Cerebellar nuclear complex (tissue), 1 donor: ENCODE measurements at regions not wholly inside any gene's neighbourhood (a gene's known extent, or its start where the extent isn't known, plus 50 kb on each side); places are given as distances from the start of the nearest gene placed in this dataset.
"Not testable (repeated sequence)": the region's sequence is repeated elsewhere in the genome, so short reads cannot be mapped to it uniquely, and the experiment has no call there.

ENCODE experiments used
- DNase-seq, 2 experiments: peaks; one replicate each; lab custom pipeline; 2025; lab: John Stamatoyannopoulos, UW

DNA sequence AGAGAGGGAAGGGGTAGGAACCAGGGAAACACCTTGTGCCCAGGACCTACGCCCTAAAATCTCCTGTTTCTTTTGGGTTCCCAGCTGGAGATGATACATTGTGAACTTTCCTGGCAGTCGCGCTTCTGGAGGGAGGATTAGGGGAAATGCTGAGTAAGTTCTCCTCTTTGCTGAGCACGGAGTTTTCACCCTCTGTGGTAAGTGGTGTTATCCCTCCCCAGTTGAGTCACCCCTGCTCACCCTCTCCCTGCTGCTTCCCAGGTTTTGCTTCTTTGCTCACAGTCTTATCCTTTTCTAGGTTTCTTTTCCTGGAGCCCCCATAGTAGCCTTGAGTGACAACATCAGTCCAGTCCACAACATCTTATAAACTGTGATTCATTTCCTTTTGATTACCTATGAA is 789.1 kb downstream of the TMEM121 start:
- no peak for DNase-seq

DNA sequence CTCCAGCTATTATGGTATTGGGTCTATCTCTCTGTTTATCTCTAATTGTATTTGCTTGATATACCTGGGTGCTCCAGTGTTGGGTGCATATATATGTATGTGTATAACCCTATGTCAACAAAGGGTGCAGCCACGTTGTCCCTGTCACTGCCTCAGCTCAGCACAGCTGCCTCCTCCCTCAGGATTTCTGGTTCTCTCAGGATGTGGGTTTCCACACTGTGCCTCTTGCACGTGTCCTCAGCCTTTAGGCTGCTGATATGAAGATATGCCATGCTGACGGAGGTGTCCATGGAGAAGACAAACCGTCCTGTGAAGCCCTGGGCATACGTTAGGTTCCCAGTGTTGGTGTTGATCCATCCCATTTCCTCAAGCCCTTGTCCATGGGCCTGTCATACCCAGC is 791.2 kb downstream of the TMEM121 start:
- no peak for DNase-seq

DNA sequence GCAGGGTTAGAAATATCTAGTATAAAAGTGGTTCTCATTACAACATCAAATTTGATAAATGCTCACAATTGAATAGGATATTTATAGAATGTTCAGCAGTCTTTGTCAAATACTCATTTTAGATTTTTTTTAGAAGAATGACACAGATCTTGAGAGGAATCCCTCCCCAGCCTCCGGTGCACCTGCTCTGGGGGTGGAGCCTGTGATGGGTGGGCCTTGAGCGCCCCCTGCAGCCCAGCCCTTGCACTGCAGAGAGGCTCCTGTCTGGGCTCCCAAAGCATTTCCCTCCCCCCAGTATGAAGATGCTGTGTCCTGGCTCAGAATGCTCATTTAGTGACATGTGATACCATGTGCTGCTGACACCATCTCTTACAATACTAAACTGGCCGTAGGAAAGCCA is 792.3 kb downstream of the TMEM121 start:
- no peak for DNase-seq

GRCh38 chr14:106323970-106324369 is 797.6 kb downstream of the TMEM121 start:
- DNase-seq, result not testable (repeated sequence)

DNA sequence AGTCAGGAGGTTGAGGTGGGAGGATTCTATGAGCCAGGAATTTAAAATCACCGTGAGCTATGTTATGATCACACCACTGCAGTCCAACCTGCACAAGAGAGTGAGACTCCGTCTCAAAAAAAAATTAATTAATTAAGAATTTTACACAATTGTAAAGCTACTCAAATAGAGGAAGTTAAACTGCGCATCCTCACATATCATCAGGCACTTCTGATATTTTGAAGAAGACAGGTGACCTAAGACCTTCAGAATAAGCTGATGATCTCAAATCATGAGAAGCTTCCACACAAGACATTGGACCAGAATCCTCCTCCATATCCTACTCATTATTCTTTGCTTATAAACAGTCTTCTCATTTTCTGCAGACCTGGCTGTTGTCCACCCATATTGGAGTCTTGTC is 800.9 kb downstream of the TMEM121 start:
- DNase-seq, result no peak

DNA sequence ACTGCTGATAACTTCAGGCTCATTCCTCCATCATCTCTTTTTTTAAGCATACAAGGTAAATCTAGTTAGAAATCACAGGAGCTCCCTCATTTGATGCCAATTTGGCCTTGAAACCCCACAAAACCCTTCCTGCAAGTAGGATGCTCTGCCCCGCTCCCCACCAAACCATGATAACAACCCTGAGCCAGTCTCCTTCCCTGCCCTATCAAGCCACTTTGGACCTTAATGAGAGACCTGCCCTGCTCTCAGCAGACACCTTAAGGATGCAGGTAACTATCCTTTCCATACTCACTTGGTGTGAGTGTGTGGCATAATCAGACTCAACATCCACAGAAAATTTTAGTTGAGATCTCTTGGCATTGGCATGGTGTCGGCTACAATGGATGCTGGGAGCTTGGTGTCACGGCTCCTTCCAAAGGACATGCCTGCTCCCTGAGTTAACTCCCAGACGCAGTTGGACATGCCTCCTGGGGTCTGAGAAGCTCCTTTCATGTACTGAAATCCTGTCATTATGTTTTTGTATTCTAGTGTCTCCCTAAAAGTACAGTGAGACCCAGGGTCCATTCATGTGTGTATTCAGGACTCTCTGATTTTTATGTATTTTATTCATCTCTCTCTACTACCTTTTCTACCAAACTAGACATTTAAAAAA is 801.4 kb downstream of the TMEM121 start:
- DNase-seq, result not testable (repeated sequence)

- DNase-seq, result not testable (repeated sequence)
These were observed 802.9 kb downstream of the TMEM121 start for GRCh38 chr14:106329243-106329642.

GRCh38 chr14:106329987-106330774 is 803.8 kb downstream of the TMEM121 start:
- not testable (repeated sequence) for DNase-seq

GRCh38 chr14:106334428-106335109 is 808.2 kb downstream of the TMEM121 start:
- DNase-seq, result not testable (repeated sequence)

GRCh38 chr14:106335110-106335429 is 808.7 kb downstream of the TMEM121 start:
- DNase-seq, result not testable (repeated sequence)

DNA sequence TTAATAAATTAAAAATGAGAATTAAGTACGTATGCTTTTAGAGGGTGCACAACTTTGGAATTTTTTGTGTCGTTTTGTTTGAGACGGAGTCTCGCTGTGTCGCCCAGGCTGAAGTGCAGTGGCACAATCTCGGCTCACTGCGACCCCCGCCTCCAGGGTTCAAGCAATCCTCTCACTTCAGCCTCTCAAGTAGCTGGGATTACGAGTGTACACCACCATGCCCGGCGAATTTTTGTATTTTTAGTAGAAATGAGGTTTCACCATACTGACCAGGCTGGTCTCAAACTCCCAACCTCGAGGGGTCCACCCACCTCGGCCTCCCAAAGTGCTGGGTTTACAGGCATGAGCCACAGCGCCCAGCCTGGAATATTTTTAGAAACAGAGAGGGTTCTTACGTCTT is 812.4 kb downstream of the TMEM121 start:
- DNase-seq, result not testable (repeated sequence)

DNA sequence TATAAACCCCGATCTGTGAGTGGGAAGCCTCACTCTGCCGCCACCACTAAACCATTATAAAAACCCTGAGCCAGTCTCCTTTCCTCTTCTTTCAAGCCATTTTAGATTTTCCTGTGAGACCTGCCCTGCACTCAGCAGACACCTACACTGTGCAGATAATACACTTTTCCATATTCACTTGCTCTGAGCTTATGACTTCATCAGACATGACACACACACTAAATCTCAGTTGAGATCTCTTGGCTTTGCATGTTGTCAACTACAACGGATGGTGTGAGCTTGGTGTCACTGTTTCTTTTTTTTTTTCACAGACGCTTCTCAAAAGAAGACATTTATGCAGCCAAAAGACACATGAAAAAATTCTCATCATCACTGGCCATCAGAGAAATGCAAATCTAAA is 814.3 kb downstream of the TMEM121 start:
- not testable (repeated sequence) for DNase-seq

DNA sequence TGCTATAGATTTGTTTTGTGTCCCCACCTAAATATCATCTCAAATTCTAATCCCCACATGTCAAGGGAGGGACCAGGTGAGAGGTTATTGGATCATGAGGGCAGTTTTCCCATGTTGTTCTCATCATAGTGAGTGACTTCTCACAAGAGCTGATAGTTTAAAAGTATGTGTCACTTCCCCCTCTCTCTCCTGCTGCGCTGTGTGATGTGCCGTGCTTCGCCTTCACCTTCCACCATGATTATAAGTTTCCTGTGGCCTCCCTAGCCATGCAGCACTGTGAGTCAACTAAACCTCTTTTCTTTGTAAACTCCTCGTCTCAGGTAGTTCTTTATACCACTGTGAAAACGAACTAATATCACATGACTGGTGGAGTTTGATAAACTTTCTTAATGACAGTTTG is 814.8 kb downstream of the TMEM121 start:
- not testable (repeated sequence) for DNase-seq

GRCh38 chr14:106343626-106344025 is 817.2 kb downstream of the TMEM121 start:
- no peak for DNase-seq

DNA sequence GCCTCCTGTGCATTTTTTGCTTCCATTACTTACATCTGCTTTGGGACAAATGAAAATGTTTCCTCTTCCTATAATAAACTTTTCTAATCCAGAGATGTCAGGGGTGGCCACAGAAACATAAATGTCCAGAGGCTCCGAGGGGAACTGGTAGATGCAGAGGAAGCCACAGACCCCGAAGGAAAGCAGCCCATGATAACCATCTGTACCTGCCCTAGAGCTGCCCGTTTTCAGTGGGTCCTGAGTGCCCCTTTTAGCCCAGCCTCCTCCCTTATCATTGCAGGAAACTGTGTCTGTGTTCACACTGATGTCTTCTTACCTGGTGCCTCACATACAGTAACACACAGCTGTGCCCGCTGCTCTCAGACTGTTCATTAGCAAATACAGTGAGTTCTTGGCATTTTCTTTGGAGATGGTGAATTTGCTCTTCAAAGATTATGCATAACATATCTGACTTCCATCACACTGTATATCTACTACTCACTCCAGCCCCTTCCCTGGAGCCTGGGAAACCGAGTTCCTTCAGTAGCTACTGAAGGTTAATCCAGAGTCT is 817.8 kb downstream of the TMEM121 start:
- not testable (repeated sequence) for DNase-seq

GRCh38 chr14:106344791-106345479 is 818.6 kb downstream of the TMEM121 start:
- not testable (repeated sequence) for DNase-seq

GRCh38 chr14:106346084-106346483 is 819.7 kb downstream of the TMEM121 start:
- DNase-seq, result no peak

GRCh38 chr14:106346534-106347290 is 820.3 kb downstream of the TMEM121 start:
- no peak for DNase-seq

DNA sequence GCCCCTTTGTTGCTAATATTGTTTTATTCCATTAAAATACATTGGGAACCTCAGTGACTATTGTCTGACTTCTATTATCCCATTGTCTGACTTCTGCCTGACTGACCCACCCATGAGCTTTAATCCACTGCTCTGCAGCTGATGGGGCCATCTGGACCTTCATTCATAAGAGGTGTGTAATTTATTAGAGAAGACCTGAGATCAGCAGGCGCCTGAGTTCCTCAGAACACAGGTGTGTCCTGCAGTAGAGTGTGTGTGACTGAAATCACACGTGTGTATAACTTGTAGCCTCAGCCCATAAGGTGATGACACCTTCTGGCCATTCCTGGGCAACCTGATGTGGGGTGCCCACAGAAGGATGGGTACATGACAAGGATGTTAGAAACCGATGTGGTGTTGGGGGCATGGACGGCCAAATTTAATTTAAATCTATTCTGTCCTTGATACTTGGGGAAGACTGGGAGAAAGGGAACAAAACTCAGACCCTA is 821.0 kb downstream of the TMEM121 start:
- DNase-seq, result no peak

GRCh38 chr14:106347890-106348755 is 821.7 kb downstream of the TMEM121 start:
- DNase-seq, result no peak
